ENCODE measurements at regions not wholly inside any gene's neighbourhood (a gene's known extent, or its start where the extent isn't known, plus 50 kb on each side); places are given as distances from the start of the nearest gene placed in this dataset.
"Not testable (repeated sequence)": the region's sequence is repeated elsewhere in the genome, so short reads cannot be mapped to it uniquely, and the experiment has no call there.

DNA sequence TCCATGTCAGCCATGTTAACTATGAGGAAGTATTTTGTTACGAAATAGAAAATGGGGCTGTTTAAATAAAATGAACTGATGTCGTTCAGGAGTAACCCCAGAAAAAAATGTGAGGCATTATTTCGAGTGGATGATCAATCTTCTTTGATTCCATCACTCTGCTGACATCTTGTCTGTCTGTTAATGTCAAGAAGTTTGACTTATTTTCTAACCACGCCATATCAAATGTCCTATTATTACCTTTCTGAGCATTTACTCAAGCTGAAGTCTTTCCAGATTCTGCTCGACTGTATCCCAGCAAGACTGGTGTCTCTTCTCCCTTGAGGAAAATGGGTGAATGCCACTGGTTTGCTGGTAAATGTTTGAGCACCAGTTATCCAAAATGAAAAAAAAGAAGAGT lies 672.9 kb upstream of the SOX11 start:
- DNase-seq (ENCODE audit: low read depth, low spot score) = no peak
- no peak for TF ChIP-seq CTCF (IDR thresholded peaks at IDR 0.05; ENCODE audit: low read depth, low read length)
- no peak overlapping the region for H3K4me3 ChIP-seq (ENCODE audit: low read depth, low read length)
- in situ Hi-C loops (cut with HindIII; ENCODE audit: low sequenced_read_pairs) = no loop called here

GRCh38 chr2:5020116-5020875 lies 671.9 kb upstream of the SOX11 start:
- no peak for TF ChIP-seq CTCF (IDR thresholded peaks at IDR 0.05; ENCODE audit: low read depth, low read length)

DNA sequence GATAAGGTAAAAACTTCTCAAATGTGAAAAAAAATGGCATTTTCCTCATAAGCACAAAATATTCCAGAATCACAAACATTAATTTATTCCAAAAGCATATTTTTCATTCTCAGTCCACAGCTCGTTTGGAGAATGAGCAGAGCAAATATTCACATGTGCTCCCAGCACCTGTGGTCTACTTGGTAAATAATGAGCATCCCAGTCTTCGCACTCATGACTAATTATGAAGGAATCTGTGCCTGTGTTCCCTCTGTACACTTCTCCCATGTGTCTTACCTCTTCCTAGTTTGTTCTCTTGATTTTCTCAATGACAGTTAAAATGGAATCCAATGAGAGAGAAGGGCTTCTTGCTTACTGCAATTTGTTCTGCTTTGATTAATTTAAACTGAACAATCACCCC lies 671.0 kb upstream of the SOX11 start:
- in situ Hi-C loops (cut with HindIII; ENCODE audit: low sequenced_read_pairs) = no loop called here
- no peak overlapping the region for H3K4me3 ChIP-seq (ENCODE audit: low read depth, low read length)
- no peak for TF ChIP-seq CTCF (IDR thresholded peaks at IDR 0.05; ENCODE audit: low read depth, low read length)
- no peak for DNase-seq (ENCODE audit: low read depth, low spot score)

More at GRCh38 chr2:5020116-5020875, 671.9 kb upstream of the SOX11 start:
- no peak overlapping the region for H3K4me3 ChIP-seq (ENCODE audit: low read depth, low read length)
- DNase-seq (ENCODE audit: low read depth, low spot score) = no peak
- in situ Hi-C loops (cut with HindIII; ENCODE audit: low sequenced_read_pairs) = no loop called here

GRCh38 chr2:5022061-5022460 lies 670.1 kb upstream of the SOX11 start:
- no peak for TF ChIP-seq CTCF (IDR thresholded peaks at IDR 0.05; ENCODE audit: low read depth, low read length)
- in situ Hi-C loops (cut with HindIII; ENCODE audit: low sequenced_read_pairs) = no loop called here
- no peak overlapping the region for H3K4me3 ChIP-seq (ENCODE audit: low read depth, low read length)
- no peak for DNase-seq (ENCODE audit: low read depth, low spot score)

DNA sequence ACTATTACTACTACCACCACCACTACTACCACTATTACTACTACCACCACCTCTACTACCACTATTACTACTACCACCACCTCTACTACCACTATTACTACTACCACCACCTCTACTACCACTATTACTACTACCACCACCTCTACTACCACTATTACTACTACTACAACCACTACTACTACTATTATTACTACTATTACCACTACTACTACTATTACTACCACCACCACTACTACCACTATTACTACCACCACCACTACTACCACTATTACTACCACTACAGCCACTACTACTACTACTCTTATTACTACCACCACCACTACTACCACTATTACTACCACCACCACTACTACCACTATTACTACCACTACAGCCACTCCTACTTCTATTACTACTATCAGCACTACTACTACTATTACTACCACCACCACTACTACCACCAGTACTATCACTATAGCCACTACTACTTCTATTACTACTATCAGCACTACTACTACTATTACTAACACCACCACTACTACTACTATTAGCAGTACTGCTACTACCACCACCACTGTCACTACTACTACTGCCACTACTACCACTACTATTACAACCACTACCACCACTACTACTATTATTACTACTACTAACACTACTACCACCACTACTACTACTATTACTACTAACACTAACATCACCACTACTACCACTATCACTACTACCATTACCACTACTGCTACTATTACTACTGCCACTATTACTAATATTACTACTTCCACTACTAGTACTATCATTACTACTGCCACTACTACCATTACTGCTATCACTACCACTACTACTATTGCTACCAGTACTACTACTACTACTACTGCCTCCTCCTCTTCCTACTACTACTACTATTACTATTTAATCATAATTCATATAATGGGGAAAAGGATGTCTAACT lies 669.2 kb upstream of the SOX11 start:
- H3K4me3 ChIP-seq (ENCODE audit: low read depth, low read length); in situ Hi-C loops (cut with HindIII; ENCODE audit: low sequenced_read_pairs); DNase-seq (ENCODE audit: low read depth, low spot score): not testable (repeated sequence)

- no peak overlapping the region for H3K4me3 ChIP-seq (ENCODE audit: low read depth, low read length)
- no peak for TF ChIP-seq CTCF (IDR thresholded peaks at IDR 0.05; ENCODE audit: low read depth, low read length)
- in situ Hi-C loops (cut with HindIII; ENCODE audit: low sequenced_read_pairs) = no loop called here
- no peak for DNase-seq (ENCODE audit: low read depth, low spot score)
Measured at GRCh38 chr2:5026571-5027234, 665.5 kb upstream of the SOX11 start.
